ENCODE measurements at regions not wholly inside any gene's neighbourhood (a gene's known extent, or its start where the extent isn't known, plus 50 kb on each side); places are given as distances from the start of the nearest gene placed in this dataset.

DNA sequence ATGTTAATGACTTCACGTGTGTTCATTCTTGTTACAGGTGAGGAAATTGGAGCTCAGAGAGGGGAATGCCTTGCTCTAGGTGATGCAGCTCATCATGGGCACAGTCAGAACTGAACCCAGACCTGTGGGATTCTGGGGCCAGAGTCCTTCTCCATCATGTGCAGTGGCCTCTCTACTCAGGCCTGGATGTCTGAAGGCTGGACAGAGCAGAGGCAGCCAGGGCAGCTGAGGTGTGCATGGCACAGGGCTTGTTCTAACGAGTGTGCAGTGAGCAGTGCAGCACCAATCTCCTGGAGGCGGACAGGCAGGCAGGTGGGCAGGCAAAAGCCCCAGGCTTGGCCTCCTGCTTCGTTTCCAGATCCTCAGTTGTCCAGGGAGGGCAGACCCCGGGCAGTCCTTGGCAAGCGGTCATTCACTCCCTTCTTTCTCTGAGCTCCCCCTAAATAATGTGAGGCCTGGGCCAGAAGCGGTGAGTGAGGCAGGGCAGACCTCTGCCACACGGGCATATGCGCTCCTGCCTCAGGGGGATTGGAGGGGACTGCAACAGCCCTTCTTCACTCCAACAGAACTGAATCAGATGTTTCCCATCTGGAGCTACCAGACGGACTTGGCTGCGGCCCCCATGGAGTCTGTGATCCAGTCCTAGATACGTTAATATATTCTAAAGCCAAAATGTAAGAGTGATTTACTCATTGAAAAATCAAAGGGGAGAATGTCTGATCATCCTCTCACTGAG, 68.7 kb upstream of the FSTL4 start:
- 16 to 75% methylated on average over 3 of the region's 12 CpGs for WGBS, 2 donors (ENCODE audit: low coverage in 1 of 2)
- no peak overlapping the region for H3K4me3 ChIP-seq
- H3K36me3 ChIP-seq, result no peaks in the 10 kb centered on the region
- H3K4me1 ChIP-seq, result no peaks in the 10 kb centered on the region
- no peak overlapping the region for H3K27ac ChIP-seq
- peaks cover 35% of the 10 kb centered on the region for H3K27me3 ChIP-seq
- ATAC-seq, result no peak
- TF ChIP-seq POLR2A (IDR thresholded peaks at IDR 0.05) (no peak), EP300 (IDR thresholded peaks at IDR 0.05) (no peak), POLR2AphosphoS5 (IDR thresholded peaks at IDR 0.05) (no peak)
- TF ChIP-seq, protein P1, sequence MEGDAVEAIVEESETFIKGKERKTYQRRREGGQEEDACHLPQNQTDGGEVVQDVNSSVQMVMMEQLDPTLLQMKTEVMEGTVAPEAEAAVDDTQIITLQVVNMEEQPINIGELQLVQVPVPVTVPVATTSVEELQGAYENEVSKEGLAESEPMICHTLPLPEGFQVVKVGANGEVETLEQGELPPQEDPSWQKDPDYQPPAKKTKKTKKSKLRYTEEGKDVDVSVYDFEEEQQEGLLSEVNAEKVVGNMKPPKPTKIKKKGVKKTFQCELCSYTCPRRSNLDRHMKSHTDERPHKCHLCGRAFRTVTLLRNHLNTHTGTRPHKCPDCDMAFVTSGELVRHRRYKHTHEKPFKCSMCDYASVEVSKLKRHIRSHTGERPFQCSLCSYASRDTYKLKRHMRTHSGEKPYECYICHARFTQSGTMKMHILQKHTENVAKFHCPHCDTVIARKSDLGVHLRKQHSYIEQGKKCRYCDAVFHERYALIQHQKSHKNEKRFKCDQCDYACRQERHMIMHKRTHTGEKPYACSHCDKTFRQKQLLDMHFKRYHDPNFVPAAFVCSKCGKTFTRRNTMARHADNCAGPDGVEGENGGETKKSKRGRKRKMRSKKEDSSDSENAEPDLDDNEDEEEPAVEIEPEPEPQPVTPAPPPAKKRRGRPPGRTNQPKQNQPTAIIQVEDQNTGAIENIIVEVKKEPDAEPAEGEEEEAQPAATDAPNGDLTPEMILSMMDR (IDR thresholded peaks at IDR 0.05), result no peak
- H3K9me3 ChIP-seq, result no peaks in the 10 kb centered on the region

GRCh38 chr5:133679534-133679933, 67.2 kb upstream of the FSTL4 start:
- ATAC-seq, result no peak

GRCh38 chr5:133675376-133676154, 63.2 kb upstream of the FSTL4 start:
- TF ChIP-seq, protein P1 (IDR thresholded peaks at IDR 0.05), result no peak
- no peak for TF ChIP-seq POLR2A (IDR thresholded peaks at IDR 0.05)
- no peak for TF ChIP-seq EP300 (IDR thresholded peaks at IDR 0.05)
- no peak for TF ChIP-seq POLR2AphosphoS5 (IDR thresholded peaks at IDR 0.05)
- H3K27ac ChIP-seq, result no peak overlapping the region
- no peaks in the 10 kb centered on the region for H3K36me3 ChIP-seq
- peaks cover 0 to 11% (median 0%) of the 10 kb centered on the region in 3 donors for H3K9me3 ChIP-seq
- no peak overlapping the region for H3K4me3 ChIP-seq
- no peaks in the 10 kb centered on the region for H3K27me3 ChIP-seq
- H3K4me1 ChIP-seq, result no peaks in the 10 kb centered on the region
- 70% methylated on average over 5 of the region's 13 CpGs for WGBS, 2 donors (ENCODE audit: low coverage in 1 of 2)
- ATAC-seq, result no peak

More at GRCh38 chr5:133679534-133679933, 67.2 kb upstream of the FSTL4 start:
- Histone ChIP-seq H3K36me3 (no peaks in the 10 kb centered on the region), H3K4me1 (no peaks in the 10 kb centered on the region), H3K27ac (no peak overlapping the region), H3K9me3 (no peaks in the 10 kb centered on the region), H3K27me3 (peaks cover 23% of the 10 kb centered on the region), H3K4me3 (no peak overlapping the region)
- WGBS, 2 donors (ENCODE audit: low coverage in 1 of 2), result no CpG with 5 or more reads among the region's 1 CpG
- TF ChIP-seq, protein P1 (IDR thresholded peaks at IDR 0.05), result no peak
- TF ChIP-seq EP300 (IDR thresholded peaks at IDR 0.05), result no peak
- no peak for TF ChIP-seq POLR2AphosphoS5 (IDR thresholded peaks at IDR 0.05)
- no peak for TF ChIP-seq POLR2A (IDR thresholded peaks at IDR 0.05)

- H3K27ac ChIP-seq, result no peak overlapping the region
- H3K9me3 ChIP-seq, result peaks cover 0 to 16% (median 0%) of the 10 kb centered on the region in 3 donors
- ATAC-seq, result no peak
- WGBS, 2 donors (ENCODE audit: low coverage in 1 of 2), result 50 to 85% methylated on average over 1 to 2 of the region's 2 CpGs
- no peaks in the 10 kb centered on the region for H3K4me1 ChIP-seq
- no peaks in the 10 kb centered on the region for H3K36me3 ChIP-seq
- peaks cover 13% of the 10 kb centered on the region for H3K27me3 ChIP-seq
- TF ChIP-seq EP300 (IDR thresholded peaks at IDR 0.05) (no peak), POLR2A (IDR thresholded peaks at IDR 0.05) (no peak), POLR2AphosphoS5 (IDR thresholded peaks at IDR 0.05) (no peak)
- TF ChIP-seq, protein P1 (IDR thresholded peaks at IDR 0.05), result no peak
- no peak overlapping the region for H3K4me3 ChIP-seq
Measured at GRCh38 chr5:133670336-133670735, 58.0 kb upstream of the FSTL4 start.

Data from gastroesophageal sphincter (tissue), 4 donors.